Loucy (cell line): ENCODE measurements at regions not wholly inside any gene's neighbourhood (a gene's known extent, or its start where the extent isn't known, plus 50 kb on each side); places are given as distances from the start of the nearest gene placed in this dataset.

ENCODE experiments used
- CTCF ChIP-seq: fragments of 200-600 bp; sonication (generic); conservative IDR thresholded peaks from 2 replicates; pipeline ENCODE4 v1.5.1; 2014; ENCODE audit warnings: mild to moderate bottlenecking, antibody characterized with exemption, low read length
- EZH2phosphoT487 ChIP-seq: fragments of 200-600 bp; IDR thresholded peaks from 2 replicates; pipeline ENCODE4 v1.6.1; 2018; ENCODE audit warnings: antibody characterized with exemption, mild to moderate bottlenecking, moderate library complexity, borderline replicate concordance

- TF ChIP-seq CTCF, result no peak
- TF ChIP-seq EZH2phosphoT487, result no peak
These were observed 164.7 kb upstream of the IQSEC1 start for GRCh38 chr3:13237776-13238490.
